ENCODE measurements at regions not wholly inside any gene's neighbourhood (a gene's known extent, or its start where the extent isn't known, plus 50 kb on each side); places are given as distances from the start of the nearest gene placed in this dataset.
"Not testable (repeated sequence)": the region's sequence is repeated elsewhere in the genome, so short reads cannot be mapped to it uniquely, and the experiment has no call there.

DNA sequence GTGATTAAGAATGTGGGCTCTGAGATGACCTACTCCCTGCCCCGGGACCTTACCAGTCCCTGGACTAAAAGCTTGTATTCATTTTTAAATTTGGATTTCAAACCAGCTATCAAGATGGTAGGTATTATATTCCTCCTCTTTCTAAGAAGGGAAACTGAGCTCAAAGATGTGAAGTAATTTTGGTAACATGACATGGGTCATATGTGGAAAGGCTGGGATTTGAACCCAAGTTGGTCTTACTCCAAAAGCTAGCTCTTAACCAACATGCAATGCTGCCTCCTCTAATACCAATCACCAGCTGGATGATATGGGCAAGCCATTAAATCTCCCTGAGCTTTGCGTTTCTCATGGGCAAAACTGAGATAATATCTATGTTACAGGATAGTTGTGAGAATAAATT is 166.4 kb upstream of the SLC38A2 start:
- DNase-seq = no peak

DNA sequence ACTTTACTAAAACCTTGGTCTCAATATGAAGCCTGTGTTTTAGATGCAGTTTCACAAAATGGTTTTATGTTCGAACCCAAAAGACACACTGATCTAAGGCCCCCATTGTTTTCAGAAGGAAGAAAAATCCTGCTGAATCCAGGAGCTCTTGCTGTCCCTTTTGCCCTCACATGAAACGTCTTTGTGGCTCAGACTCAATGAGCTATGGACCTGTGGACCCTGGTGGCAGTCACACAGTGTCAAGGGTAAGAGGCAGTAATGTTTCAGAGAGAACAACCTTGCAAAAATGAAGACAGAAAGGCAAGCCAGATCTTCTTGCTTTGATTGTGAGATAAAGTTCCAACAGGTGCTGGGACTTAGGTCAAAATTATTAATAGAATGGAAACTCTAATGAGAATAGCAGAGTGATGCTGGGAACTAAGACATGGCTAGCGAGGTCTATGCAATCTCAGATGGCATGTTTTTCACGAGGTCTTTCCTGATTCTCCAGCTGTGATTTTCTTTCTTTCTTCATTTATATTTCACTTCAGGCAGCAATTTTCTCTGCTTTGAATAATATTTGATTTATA is 164.9 kb upstream of the SLC38A2 start:
- no peak for DNase-seq

DNA sequence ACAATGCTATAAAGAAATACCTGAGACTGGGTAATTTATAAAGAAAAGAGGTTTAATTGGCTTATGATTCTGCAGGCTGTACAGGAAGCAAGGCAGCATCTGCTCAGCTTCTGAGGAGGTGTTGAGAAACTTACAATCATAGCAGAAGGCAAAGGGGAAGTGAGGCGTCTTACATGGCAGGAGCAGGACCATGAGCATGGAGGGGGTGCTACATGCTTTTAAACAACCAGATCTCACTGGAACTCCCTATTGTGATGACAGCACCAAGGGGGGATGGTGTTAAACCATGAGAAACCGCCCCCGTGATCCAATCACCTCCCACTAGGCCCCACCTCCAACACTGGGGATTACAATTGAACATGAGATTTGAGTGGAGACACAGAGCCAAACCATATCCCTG is 163.7 kb upstream of the SLC38A2 start:
- DNase-seq = not testable (repeated sequence)

DNA sequence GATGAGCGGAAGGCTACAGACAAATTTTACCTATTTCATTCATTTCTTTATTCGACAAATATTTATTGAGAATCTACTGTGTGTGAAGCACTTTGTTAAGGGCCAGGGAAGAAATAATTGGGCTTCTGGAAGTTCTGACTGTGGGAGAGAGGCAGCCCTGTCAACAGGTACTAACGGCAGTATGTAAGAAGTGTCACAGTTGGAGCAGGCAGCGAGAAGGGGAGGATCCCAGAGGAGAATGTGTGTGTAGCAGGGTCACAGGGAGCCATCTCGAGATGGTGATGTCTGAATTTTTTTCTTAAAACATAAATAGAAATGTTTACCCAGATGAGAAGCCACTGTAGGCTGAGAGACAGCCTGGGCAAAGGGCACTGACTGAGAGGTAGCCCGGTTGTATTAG is 163.3 kb upstream of the SLC38A2 start:
- no peak for DNase-seq

DNA sequence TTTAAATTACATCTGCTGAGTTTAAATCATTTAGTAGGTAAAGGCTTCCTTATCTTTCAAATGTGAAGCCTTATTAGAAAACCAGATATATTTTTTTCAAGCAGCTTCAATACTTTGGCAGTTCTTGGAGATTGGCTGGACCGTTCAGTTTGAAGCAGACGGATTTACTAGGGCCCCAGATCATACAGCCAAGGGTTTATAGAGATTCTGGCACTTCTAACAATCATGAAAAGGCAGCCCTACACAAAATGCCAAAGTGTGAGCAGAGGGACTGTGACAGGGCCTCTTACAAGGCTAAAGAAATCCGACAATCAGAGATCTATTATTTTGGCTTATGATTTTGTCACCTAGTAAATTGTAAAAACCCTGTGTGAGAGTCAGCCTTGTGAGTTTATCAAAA is 162.8 kb upstream of the SLC38A2 start:
- DNase-seq = no peak

DNA sequence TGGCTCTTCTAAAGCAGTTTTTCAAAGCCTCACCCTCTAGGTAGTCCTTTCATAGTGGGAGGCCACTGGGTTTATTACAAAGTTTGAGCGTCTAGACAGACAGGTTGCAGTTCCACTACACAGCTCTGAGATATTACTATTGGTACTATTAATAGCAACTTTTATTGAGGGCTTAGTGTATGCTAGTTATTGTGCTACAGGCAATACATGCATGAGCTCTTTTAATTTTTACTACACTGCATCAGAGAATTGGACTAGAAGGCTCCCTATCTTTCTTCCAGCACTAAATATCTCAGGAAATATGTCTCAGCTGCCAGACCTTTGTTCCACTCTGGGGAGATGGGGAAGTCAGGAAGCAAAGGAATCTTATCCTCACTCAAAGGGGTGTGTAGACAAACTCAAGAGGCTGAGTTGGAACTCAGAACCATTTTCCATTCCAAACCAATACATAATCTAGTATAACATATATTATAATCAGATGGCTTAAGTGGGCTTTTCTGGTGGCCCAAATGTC is 161.8 kb upstream of the SLC38A2 start:
- no peak for DNase-seq

DNA sequence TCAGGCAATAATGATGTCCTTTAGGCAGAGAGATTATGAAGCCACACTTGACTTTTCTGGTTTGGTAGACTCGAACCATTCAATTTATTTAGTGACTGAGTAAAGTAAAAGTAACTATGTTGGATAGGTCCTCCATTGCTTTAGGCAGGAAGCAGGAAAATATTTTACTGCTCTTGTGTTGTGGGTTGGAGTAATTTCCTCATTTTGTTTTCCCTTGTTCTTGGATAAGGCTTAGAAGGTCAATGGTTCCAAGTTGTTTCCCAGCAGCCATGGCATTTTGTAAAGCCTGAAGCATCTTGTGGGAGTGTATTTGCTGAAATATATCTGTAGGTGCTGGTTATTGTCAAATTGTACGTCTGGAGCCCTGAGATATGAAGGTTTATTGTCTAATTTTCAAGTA is 161.2 kb upstream of the SLC38A2 start:
- no peak for DNase-seq

DNA sequence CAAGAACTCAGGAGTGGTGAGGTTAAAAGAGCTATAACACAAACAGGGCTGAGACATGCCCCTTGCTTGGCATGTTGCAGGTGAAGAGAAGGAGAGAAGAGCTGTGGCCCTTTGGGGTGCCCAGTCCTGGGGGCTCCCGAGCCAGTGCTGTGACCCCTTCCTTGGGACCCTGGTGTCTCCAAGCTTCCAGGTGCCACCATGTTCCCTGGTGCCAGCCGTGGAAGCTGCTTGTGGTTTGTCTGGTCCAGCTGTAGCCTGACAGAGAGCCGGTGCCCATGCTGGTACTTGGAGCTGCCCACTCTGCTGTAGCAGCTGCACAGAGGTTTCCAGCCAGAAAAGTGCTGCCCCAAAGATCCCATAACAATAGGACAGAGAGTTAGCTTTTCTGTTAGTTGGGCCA is 159.2 kb upstream of the SLC38A2 start:
- no peak for DNase-seq

DNA sequence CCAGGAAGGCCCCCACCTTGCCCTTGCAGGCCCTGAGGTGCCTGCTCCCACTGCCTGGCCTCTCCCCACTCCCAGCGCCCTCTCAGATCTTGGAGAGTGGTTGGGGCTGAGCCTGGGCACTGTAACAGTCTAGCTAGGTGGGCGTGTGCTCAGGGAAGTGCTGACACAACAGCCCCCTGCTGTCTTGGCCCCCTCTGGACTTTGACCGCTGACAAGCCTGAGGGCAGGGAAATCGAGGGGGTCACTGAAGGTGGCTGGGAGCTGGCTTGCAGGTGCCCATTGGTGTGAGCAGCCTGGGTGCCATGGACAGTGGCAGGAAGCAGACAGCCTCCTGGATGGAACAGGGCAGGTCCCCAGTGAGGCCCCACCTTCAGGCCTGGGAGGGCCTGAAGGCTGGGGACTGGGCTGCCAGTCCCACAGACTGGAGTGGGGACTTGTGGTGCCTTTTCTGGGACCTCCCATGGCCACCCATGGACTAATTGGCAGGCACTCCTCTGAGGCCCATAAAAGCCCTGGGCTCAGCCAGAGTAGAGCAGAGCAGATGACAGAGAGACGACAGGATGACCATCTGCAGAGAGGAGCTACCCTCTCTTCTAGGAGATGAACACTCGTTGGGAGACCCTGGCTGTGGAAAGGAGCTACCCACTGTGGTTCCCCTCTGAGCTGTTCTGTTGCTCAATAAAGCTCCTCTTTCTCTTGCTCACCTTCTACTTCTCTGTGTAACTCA is 158.6 kb upstream of the SLC38A2 start:
- DNase-seq = no peak

DNA sequence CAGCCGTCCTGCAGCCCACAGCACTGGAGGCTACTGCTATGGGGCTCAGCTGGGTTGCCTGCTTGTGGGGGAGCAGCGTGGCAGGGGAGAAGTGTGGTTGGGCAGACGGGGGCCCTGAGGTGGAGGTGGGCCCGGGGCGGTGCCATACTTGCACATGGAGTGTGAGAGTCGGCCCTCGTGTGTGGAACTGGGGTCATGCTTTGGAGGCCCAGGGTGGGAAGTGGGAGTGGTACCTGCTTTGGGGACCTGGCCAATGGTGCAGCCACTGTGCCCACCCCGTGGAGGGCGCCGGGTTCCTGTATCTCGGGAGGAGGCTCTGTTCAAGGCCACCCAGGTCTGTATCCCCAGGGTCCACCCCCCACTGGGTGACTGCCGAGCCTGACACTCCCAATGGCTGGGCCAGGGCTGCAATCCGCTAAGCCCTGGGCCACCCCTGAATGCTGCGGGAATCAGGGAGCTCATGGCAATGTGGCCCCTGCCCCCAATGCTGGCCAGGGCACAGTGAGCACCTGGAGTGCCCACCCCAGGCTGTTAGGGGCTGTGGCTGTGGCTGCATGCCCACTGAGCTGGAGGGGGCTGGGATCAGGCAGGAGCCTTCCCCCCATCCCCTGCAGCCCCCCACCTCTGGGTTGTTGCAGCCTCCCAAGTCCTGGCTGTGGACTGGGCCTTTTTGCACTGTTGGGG is 157.9 kb upstream of the SLC38A2 start:
- DNase-seq = no peak

DNA sequence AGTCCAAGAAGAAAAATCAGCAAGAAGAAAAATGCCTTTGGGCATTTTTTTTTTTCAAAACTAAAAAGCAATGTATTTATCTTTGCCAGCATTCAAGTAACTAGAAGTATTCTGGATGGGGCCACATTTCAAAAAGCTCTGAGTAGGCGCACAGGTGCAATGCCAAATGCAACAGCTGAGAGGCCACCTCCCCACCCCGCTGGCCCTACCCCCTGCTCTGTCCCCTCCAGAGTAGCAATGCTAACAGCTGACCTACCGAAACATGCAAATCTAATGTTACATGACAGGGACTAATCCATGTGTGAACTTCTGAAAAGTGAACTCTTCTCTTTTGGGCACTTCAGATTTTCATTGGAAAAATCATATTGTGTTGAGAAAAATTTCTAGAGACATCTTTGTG is 153.7 kb upstream of the SLC38A2 start:
- DNase-seq = no peak

DNA sequence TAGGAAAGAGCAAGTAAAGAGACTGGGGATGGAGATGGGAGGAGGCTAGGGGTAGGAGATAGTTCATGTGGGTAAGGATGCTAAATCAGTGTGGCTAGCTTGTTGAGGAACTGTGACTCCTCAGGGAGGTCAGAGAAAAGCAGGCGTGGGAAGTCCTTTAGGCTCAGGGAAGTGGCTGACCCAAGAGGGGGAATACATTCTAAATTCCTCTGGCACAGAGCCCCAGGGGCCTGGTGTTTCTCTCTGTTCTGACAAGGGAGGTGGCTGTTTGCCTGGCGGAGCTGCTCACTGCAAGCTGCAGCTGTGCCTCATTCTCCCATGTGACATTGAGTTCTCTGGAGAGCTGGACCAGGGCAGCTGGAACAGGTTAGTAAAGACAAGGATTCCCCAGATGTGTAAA is 152.2 kb upstream of the SLC38A2 start:
- DNase-seq = no peak

DNA sequence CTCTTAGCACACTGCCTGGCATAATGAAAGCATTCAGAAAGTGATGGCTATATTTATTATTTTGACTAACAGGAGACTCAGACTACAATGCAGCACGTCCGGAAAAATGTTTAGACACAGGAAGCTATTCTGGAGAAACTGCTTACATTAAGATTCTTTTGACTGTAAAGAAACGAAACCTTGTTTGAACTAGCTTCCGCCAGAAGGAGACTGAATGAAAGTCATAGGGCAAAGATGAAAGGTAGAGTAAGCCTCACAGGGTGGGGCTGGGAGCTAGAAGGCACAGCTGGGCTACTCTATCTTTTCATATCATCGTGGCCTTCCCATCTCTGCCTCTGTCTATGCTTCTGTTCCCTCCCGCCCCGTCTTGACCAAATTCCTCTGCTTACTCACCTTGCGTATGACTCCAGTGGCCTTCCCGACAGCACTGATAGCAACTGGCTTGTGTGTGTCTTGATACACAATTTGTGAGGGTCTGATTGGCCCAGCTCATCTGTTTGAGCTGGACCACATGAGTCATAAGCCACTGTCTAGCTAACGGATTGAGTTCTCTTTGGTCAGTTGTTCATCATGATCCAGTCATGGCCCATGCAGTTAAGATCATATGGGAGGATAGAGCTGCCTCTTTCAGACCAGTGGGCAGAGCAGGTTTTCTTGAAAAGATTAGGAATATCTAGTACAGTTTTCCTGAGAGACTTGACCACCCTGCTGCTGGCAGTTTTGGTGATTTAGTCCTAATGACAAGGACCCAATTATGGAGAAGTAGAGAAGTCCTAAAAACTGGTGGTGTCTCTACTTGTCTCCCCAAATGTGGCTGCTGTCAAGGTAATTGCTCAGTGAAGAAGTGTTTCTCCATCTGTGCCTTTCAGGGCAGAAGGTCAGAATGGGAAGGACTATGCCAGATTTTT is 151.5 kb upstream of the SLC38A2 start:
- peak; percentile 15 for DNase-seq

DNA sequence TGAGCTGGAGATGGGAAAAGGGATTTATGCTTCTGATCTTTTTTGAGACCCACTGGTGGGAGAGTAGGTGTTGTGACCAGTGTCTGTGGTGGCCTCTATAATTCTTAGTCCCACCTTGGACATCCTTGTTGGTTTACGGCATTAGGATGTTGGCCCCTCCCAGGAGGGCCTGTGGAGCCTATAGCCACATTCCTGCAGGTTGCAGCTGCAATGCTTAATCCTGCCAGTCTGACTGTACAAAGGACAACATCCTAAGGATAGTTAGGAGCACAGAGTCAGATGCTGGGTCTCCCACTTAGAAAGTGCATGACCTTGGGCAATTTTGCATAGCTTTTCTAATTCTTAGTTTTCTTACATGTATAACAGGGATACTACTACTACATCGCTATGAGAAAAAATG is 150.9 kb upstream of the SLC38A2 start:
- no peak for DNase-seq

DNA sequence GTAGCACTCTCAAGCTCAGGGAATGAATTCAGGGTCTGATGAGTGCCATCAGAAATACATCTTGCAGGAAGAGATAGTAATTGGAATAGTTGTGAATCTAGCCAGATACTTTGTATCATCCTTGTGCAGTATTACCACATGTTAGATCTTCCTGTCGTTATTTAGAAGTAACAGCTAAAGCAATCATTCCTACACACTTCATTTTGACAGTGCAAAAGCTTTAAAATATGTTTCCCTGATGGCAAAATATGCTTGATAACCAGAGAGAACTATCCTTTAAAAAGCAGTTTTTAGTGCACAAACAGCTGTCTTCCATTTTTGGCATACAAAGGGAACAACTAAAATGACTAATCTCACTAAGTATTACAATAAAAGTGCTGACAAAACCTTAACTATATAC is 149.5 kb upstream of the SLC38A2 start:
- DNase-seq = no peak

DNA sequence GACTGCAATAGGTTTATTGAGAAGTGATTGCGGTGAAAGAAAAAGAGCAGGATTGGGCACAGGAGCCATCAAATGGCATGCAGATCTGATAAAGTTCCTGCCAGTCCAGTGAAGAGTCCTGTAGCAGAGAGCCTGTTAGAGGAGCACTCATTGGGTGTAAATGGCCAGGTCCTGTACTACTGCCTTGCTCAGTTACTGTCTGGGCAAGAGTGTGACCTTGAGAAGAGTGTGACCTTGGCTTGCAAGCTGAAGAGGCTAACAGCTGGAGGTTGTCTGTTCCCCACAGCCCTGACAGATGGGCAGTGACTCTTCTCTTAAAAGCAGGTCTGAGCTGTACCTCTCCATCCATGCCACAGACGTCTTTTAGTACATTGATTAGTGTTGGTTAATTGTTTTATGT is 148.6 kb upstream of the SLC38A2 start:
- DNase-seq = no peak

DNA sequence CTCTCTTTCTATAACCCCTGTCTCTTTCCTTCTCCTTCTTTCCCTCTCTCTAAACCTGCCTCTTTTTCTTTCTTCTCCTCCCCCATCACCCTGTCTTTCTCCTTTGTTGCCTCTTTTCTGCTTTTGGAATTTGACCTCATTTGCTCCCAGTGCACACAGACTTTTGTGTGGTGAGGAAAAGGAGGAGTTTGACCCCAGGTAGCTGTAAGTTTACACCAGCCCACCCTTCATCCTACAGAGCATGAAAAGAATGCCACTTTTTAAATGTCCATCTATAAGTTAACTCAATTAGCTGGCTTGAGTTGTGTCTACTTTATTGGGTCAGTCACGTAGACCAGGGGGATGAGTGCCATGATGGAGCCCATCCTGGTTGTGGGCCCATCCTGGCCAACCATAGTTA is 146.8 kb upstream of the SLC38A2 start:
- DNase-seq = no peak

DNA sequence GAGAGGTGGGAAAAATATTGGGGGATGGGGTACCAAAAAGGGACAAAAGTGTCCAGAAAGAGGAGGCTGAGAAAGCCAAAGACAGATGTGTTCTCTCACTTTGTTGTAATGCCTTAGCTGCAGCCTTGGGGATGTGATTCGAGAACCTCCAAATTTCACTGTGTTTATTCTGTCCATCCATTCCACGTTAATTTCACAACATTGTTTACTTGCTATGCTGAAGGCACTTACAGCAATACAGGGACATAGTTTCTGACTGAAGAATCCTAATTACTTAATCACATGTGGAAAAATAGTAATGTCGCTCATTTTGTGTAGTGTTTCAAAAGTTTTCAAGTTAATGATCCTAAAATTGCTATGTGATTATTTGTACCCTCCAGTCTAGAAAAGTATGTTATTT is 146.2 kb upstream of the SLC38A2 start:
- DNase-seq = no peak

DNA sequence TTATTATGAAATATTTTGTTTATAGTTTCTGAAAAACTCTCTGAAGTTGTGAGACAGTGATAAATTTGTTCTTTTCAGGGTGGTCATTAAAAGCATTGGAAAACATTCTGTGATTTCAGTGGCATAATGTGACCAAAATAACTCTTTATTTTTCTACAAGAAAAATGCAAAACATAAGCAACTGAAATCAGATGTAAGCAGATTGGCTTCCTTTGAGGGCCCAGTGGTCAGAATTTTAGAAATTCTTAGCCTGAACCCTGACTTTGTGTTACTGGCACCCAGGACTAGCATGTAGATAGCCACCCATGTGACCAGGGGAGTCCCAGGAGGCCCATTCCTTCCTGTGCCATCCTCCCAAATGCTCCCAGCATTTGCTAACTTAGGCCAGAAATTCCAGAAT is 145.6 kb upstream of the SLC38A2 start:
- no peak for DNase-seq

DNA sequence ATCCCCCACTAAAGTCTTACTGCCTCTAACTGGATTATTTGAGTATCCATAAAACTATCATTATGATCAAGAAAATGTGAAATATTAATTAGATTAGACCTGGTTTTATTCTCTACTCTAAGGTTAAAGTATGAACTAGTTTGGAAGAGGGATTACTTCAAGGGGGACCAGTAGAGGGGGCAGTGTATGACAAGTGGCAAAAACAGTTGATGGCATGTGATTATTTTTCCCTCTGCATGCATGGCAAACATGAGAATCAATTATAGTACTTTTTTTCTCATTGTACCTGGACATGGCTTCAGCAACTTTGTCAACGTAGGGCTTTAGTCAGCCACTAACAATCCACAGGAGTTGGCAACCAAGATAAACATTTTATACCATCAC is 145.0 kb upstream of the SLC38A2 start:
- DNase-seq = no peak

DNA sequence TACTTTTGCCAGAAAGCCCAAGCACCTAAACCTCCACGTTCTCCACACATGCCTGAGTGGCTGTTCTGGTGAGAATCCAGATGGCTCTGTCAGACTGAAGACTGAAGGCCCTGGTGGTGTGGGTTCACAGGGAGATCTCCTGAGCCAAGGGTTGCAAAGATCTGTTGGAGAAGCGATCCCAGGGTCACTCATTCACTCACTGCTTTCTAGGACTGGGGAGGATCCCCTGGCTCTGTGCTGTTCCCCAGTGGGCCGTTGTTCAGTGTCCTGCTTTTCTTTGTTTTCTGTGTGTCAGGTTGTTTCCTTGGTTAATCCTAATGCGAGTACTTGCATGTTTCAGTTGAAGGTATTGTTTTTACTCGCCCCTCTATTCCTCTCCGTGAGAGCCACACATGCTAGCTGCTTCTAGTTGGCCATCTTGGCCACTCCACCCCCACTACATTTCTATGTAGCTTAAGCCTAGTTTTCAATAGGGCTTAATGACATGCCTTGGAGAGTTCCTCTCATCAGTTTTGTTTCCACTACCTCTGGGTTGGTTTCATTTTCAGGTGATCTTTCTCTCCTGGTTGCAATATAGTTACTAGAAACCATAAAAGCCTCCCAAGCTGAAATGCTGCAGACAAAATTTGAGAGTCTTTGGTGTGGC is 144.5 kb upstream of the SLC38A2 start:
- no peak for DNase-seq

DNA sequence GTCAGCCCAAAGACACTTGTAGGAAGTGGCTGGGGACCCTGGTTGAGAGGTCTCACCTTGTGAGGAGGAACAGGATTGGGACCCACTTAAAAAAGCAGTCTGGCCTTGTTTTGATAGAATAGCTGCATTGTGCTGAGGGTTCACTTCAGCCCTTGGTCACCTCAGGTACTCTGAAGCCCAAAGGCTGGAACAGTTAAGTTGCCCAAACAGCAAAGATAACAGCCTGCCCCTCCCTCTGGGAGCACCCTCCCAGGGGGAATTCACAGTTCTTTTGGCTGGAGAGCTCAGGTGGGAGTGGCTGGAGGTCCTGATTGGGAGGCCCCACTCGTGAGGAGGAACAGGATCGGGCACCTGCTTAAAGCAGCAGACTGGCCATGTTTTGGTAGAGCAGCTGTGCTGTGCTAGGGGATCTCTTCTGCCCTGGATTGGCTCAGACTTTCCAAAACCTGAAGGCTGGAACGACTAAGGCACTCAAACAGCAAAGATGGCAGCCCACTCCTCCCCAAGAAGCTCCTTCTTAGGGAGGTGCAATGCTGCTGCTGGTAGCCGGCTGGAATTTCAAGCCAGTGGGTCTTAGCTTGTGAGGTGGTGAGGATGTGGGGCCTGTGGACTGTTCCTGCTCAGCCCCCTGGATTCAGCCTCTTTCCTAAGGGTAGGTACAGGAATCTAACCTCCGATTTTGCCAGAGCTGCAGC is 143.8 kb upstream of the SLC38A2 start:
- no peak for DNase-seq
